NCI-H460 (cell line): ENCODE measurements at regions not wholly inside any gene's neighbourhood (a gene's known extent, or its start where the extent isn't known, plus 50 kb on each side); places are given as distances from the start of the nearest gene placed in this dataset.
"Not testable (repeated sequence)": the region's sequence is repeated elsewhere in the genome, so short reads cannot be mapped to it uniquely, and the experiment has no call there.

Experiments used
- DNase-seq: peaks from one replicate; pipeline ENCODE4 v3.0.0-alpha.2; 2016; ENCODE audit warnings: low read depth; ENCODE audit errors: extremely low read depth

GRCh38 chr11:134502153-134502550, 90.1 kb upstream of the B3GAT1 start:
- DNase-seq: no peak

DNA sequence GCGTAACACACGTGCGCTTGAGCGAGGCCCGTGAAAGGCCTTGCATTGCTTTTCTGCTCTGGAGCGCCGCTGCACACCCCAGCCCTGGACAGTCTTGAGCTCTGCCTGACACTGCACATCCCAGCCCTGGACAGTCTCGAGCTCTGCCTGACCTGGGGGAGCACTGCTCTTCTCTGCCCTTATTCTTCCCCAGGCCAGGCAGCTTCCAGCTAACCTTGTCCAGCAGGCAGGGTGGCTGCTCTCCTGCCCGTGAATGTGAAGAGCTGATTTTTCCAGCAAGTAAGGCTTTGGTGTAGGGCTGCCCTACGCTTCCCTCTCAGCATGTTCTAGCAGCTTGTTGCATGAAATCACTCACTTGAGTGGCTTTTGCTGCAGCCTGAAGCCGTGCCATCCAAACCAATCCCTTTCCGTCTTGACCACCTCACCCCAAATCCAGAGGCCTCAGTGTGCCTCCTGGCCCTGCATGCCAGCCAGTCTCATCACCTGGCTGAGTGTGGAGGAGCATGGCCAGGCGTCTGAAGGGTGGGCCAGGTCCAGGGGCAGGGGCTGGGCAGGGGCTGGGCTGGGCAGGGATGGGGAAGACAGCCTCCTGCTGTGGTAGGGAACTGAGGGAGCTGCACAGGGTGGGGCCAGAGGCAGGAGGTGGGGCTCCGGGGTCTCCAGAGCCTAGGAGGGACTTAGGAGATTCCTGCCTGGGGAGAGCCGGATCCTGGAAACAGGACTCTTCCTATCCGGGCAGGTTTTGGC, 89.5 kb upstream of the B3GAT1 start:
- no peak for DNase-seq

DNA sequence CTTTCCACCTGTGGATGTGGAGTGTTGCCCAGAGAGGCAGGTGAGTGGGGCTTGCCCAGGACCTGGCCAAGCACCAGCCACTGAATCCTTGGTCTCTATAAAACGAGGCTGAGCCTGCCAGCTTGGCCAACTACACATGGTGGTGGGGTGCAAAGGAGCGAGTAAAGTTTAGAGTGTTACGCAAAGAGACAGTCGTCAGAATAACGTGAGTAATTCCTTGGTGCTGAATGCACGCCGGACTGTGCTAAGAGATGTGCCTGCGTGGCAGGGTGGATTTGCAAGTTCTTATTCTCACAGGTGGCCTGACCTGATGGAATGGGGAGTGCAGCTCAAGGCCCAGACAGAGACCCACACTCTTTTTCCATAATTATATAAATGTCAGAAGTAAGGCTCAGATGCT, 88.6 kb upstream of the B3GAT1 start:
- DNase-seq: no peak

- DNase-seq: no peak
Observed at GRCh38 chr11:134499990-134500389, 87.9 kb upstream of the B3GAT1 start.

- no peak for DNase-seq
Observed at GRCh38 chr11:134498326-134499139, 86.5 kb upstream of the B3GAT1 start.

DNA sequence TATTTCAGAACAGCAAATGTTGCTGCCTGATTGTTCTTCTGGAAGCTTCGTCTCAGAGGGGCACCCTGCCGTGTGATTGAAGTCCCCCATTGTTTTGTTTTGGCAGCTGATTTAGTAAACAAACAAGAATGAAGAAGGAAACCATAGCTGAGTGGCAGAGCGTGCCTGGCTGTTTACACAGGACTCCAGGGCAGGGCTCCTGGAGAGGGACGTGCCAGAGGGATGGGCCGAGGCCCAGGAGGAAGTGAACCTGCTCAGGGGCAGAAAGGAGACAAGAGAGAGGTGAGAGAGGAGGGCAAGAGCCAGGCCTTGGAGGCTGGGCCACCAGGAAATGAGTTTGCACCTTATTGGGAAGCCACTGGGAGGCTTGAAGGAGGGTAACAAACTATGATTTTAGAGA, 85.5 kb upstream of the B3GAT1 start:
- no peak for DNase-seq

GRCh38 chr11:134496058-134496457, 84.0 kb upstream of the B3GAT1 start:
- DNase-seq: not testable (repeated sequence)

DNA sequence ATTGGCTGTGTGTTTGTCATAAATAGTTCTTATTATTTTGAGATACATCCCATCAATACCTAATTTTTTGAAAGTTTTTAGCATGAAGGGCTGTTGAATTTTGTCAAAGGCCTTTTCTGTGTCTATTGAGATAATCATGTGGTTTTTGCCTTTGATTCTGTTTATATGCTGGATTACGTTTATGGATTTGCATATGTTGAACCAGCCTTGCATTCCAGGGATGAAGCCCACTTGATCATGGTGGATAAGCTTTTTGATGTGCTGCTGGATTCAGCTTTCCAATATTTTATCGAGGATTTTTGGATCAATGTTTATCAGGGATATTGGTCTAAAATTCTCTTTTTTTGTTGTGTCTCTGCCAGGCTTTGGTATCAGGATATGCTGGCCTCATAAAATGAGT, 82.4 kb upstream of the B3GAT1 start:
- not testable (repeated sequence) for DNase-seq

DNA sequence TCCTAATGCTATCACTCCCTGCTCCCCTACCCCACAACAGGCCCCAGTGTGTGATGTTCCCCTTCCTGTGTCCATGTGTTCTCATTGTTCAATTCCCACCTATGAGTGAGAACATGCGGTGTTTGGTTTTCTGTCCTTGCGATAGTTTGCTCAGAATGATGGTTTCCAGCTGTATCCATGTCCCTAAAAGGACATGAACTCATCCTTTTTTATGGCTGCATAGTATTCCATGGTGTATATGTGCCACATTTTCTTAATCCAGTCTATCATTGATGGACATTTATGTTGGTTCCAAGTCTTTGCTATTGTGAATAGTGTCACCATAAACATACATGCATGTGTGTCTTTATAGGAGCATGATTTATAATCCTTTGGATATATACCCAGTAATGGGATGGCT, 80.4 kb upstream of the B3GAT1 start:
- DNase-seq: not testable (repeated sequence)

- no peak for DNase-seq
Observed at GRCh38 chr11:134489728-134490127, 77.7 kb upstream of the B3GAT1 start.

DNA sequence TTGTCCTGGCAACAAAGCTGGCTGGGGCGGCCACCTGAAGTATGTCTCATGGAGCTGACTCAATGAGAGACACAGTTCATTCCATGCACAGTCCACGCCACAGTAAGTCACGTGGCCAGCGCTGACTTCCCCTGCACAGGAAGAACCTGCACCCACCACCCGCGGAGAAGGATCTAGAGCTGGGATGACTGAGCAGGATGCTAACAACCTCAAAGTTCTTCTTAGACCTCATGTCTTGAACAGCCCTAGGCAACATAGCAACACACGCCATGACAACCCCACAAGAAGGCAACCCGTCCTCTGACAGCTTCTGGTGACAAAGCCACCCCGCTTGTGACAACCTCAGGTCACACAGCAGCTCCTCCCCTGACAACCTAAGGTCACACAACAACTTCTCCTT, 76.9 kb upstream of the B3GAT1 start:
- DNase-seq: no peak

DNA sequence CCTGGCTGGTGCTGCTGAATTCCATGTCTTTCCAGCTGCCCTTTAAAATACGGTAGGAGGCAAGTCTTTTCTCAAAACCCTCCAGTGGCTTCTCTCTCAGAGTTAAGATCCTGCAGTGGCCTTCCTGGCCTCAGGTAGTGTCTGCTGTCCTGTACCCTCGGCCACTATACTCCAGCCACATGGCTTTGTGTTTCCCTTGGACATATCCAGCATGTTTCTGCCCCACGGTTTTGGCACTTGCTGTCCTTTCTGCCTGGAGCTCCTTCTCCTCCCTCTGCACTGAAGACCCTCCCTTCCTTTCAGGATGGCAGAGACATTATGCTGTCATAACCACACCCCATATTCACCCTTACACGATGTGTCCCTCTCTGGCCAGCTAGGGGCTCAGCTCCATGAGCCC, 76.5 kb upstream of the B3GAT1 start:
- no peak for DNase-seq

GRCh38 chr11:134487696-134488095, 75.7 kb upstream of the B3GAT1 start:
- no peak for DNase-seq

DNA sequence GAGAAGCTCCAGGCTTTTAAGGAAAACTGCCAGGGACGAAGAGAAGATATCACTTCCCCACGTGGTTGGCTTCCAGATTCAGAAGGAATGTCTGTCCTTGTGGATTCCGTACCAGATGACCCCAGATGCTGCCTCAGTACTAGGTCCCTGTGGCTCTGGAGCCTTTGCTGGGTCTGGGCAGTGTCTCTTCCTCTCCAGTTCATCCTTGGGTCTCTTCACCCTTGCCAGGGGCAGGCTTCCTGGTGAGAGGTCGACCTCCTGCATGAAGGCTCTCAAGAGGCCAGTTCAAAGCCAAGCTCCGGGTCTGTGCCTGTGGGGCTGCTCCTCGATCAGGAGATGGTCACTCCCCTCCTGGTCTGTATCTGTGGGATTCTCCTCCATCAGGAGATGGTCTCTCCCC, 74.7 kb upstream of the B3GAT1 start:
- no peak for DNase-seq

- DNase-seq: no peak
Observed at GRCh38 chr11:134486106-134486505, 74.1 kb upstream of the B3GAT1 start.

DNA sequence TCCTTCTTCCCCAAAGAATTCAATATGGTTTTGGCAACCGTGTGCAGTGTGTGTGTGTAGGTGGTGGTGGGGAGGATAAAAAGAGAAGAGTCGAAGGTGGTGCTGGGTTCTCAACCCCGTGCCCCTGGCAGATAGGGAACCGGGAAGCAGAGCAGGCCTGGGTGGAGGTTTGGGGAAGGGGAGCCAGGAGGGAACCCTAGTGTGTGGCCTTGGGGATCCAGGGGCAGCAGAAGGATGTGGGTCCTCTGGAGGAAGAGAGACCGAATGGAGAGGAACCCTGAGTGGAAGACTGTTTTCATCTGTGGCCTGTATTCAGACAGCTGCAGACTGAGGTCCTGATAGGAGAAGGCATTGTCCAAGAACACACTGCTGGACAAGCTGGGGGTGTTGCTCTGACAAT, 73.3 kb upstream of the B3GAT1 start:
- no peak for DNase-seq

GRCh38 chr11:134483857-134484256, 71.8 kb upstream of the B3GAT1 start:
- DNase-seq: no peak

DNA sequence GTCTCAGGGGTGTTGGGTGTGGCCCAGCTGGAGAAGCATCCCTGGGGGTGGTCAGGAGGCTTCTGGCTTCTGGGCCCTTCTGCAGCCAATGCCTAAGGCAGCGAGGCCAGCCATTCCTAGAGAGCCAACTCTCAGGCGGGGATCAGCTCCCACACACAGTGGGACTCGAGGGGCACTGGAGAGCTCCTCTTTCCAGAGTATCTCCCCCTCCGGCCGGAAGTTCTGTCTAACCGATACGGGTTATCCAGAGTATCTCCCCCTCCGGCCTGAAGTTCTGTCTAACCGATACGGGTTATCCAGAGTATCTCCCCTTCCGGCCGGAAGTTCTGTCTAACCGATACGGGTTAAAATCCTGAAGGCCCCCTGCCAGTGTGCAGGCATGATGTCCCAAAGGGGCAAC, 71.2 kb upstream of the B3GAT1 start:
- DNase-seq: no peak

DNA sequence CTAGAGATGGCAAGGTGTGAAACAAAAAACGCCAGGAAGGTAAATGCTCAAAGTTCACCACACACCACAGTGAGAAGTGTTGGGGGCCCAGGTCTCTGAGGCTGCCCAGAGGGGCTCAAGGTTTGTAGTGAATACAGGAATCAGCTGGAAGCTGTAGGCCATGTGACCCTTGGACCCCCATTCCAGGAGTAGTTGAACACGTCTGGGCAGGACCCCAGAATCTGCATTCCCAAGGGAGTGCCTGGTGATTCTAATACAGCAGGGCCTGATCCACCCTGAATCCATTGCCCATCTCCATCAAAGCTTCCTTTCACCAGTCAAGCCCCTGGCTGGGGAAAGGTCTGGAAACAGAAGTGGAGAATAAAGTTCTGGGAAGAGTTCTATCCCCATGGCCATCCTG, 70.8 kb upstream of the B3GAT1 start:
- DNase-seq: no peak

- no peak for DNase-seq
Observed at GRCh38 chr11:134481933-134482527, 70.0 kb upstream of the B3GAT1 start.

- DNase-seq: no peak
Observed at GRCh38 chr11:134481135-134481534, 69.1 kb upstream of the B3GAT1 start.
